ENCODE measurements at regions not wholly inside any gene's neighbourhood (a gene's known extent, or its start where the extent isn't known, plus 50 kb on each side); places are given as distances from the start of the nearest gene placed in this dataset.
"Not testable (repeated sequence)": the region's sequence is repeated elsewhere in the genome, so short reads cannot be mapped to it uniquely, and the experiment has no call there.

DNA sequence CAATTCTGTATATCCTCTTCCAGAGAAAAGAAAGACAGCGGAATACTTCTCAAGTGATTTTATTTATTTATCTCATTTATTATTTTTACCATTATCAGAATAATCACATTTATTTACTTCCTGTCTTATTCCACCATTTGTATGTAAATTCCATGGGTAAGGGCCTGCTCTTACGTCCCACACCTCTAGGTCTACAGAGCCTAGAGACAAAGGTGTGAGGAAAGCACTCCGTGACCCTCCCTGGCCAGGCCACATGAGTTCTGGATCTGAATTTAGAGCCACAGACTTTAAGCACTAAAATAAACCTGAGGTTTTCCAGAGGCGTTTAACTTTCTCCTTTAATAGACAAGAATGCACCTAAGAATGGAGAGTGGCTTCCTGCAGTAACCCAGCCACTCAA is 85.3 kb upstream of the CTSV start:
- Histone ChIP-seq H3K79me2 (ENCODE audit: low read length) (no peaks in the 10 kb centered on the region), H3K36me3 (ENCODE audit: low read depth, low read length) (no peaks in the 10 kb centered on the region), H3K9me2 (replicated peaks; ENCODE audit: low read length) (no peaks in the 10 kb centered on the region), H3K4me3 (ENCODE audit: low read length) (no peak overlapping the region), H4K20me1 (ENCODE audit: low read length) (no peaks in the 10 kb centered on the region), H3K27ac (ENCODE audit: low read length) (no peak overlapping the region), H3F3A (ENCODE audit: low read length, unreplicated experiment) (no peaks in the 10 kb centered on the region), H3K9ac (ENCODE audit: low read length) (no peak overlapping the region), H3K9me3 (ENCODE audit: low read length) (no peaks in the 10 kb centered on the region), H3K27me3 (ENCODE audit: low read length) (no peaks in the 10 kb centered on the region), H2AFZ (ENCODE audit: low read length) (no peak overlapping the region), H3K4me2 (ENCODE audit: low read length) (no peak overlapping the region), H3K4me1 (ENCODE audit: insufficient read depth, low read length) (no peaks in the 10 kb centered on the region)
- no TSS peak for BruUV-seq (replicated peaks)
- DNase-seq: no peak
- ATAC-seq: no peak
- POLR2A ChIA-PET (ENCODE audit: unreplicated experiment): no interaction called here
- intact Hi-C loops (cut with micrococcal nuclease): no loop called here
- CTCF ChIA-PET: no interaction called here
- no peak for TF ChIP-seq EZH2phosphoT487 (IDR thresholded peaks at IDR 0.05; ENCODE audit: borderline replicate concordance, low read length)
- TF ChIP-seq EZH2 (IDR thresholded peaks at IDR 0.05; ENCODE audit: low read length, unreplicated experiment): no peak
- TF ChIP-seq CTCF (conservative IDR thresholded peaks at IDR 0.05; ENCODE audit: low read depth, low read length): no peak

DNA sequence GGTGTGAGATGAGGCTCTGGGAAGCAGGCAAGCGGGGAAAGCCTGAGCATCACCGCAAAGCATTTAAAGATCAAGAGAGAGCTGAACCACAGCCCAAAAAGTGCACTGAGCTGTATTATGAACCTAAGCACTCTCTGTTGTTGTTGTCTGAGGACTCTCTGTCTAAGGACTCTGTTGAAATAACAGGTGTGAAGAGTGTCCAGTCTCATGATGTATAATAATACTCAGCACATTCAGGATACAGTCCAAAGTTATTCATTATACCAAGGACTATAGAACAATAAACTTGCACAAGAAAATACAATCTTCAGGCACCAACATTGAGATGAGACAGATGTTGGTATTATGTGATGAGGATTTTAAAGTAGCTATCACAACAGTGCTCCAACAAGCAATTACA is 71.8 kb upstream of the CTSV start:
- no peaks in the 10 kb centered on the region for H4K20me1 ChIP-seq (ENCODE audit: low read length)
- H3K36me3 ChIP-seq (ENCODE audit: low read depth, low read length): no peaks in the 10 kb centered on the region
- DNase-seq: no peak
- BruUV-seq (replicated peaks): no TSS peak
- no peak overlapping the region for H3K4me2 ChIP-seq (ENCODE audit: low read length)
- peaks cover 13% of the 10 kb centered on the region for H3K4me1 ChIP-seq (ENCODE audit: insufficient read depth, low read length)
- no peaks in the 10 kb centered on the region for H3F3A ChIP-seq (ENCODE audit: low read length, unreplicated experiment)
- H3K27ac ChIP-seq (ENCODE audit: low read length): no peak overlapping the region
- CTCF ChIA-PET: no interaction called here
- H3K9ac ChIP-seq (ENCODE audit: low read length): no peak overlapping the region
- H3K27me3 ChIP-seq (ENCODE audit: low read length): no peaks in the 10 kb centered on the region
- POLR2A ChIA-PET (ENCODE audit: unreplicated experiment): no interaction called here
- H3K9me3 ChIP-seq (ENCODE audit: low read length): no peaks in the 10 kb centered on the region
- no peaks in the 10 kb centered on the region for H3K79me2 ChIP-seq (ENCODE audit: low read length)
- H3K9me2 ChIP-seq (replicated peaks; ENCODE audit: low read length): no peaks in the 10 kb centered on the region
- no peak overlapping the region for H2AFZ ChIP-seq (ENCODE audit: low read length)
- TF ChIP-seq EZH2phosphoT487 (IDR thresholded peaks at IDR 0.05; ENCODE audit: borderline replicate concordance, low read length) (no peak), CTCF (conservative IDR thresholded peaks at IDR 0.05; ENCODE audit: low read depth, low read length) (no peak), EZH2 (IDR thresholded peaks at IDR 0.05; ENCODE audit: low read length, unreplicated experiment) (no peak)
- intact Hi-C loops (cut with micrococcal nuclease): no loop called here
- no peak for ATAC-seq
- no peak overlapping the region for H3K4me3 ChIP-seq (ENCODE audit: low read length)

GRCh38 chr9:97109194-97109811 is 70.4 kb upstream of the CTSV start:
- no peak overlapping the region for H3K4me3 ChIP-seq (ENCODE audit: low read length)
- no peak overlapping the region for H3K9ac ChIP-seq (ENCODE audit: low read length)
- ChIA-PET POLR2A (ENCODE audit: unreplicated experiment) (no interaction called here), CTCF (no interaction called here)
- no peaks in the 10 kb centered on the region for H3K79me2 ChIP-seq (ENCODE audit: low read length)
- H3F3A ChIP-seq (ENCODE audit: low read length, unreplicated experiment): no peaks in the 10 kb centered on the region
- no peak overlapping the region for H2AFZ ChIP-seq (ENCODE audit: low read length)
- H3K4me2 ChIP-seq (ENCODE audit: low read length): no peak overlapping the region
- no peaks in the 10 kb centered on the region for H3K36me3 ChIP-seq (ENCODE audit: low read depth, low read length)
- no peaks in the 10 kb centered on the region for H3K9me2 ChIP-seq (replicated peaks; ENCODE audit: low read length)
- no peaks in the 10 kb centered on the region for H3K9me3 ChIP-seq (ENCODE audit: low read length)
- peak; percentile 80 for ATAC-seq
- H3K4me1 ChIP-seq (ENCODE audit: insufficient read depth, low read length): peaks cover 20% of the 10 kb centered on the region
- TF ChIP-seq EZH2 (IDR thresholded peaks at IDR 0.05; ENCODE audit: low read length, unreplicated experiment): no peak
- no peak for TF ChIP-seq EZH2phosphoT487 (IDR thresholded peaks at IDR 0.05; ENCODE audit: borderline replicate concordance, low read length)
- peak; percentile 78 for TF ChIP-seq CTCF (conservative IDR thresholded peaks at IDR 0.05; ENCODE audit: low read depth, low read length)
- no peaks in the 10 kb centered on the region for H4K20me1 ChIP-seq (ENCODE audit: low read length)
- peak; percentile 75 for DNase-seq
- BruUV-seq (replicated peaks): no TSS peak
- intact Hi-C loops (cut with micrococcal nuclease): loop anchor here (1.0 to 5.0 kb wide), 4 partner anchors 47 to 252 kb away; partner anchors contain the start of gene CTSV
- H3K27ac ChIP-seq (ENCODE audit: low read length): no peak overlapping the region
- H3K27me3 ChIP-seq (ENCODE audit: low read length): no peaks in the 10 kb centered on the region

DNA sequence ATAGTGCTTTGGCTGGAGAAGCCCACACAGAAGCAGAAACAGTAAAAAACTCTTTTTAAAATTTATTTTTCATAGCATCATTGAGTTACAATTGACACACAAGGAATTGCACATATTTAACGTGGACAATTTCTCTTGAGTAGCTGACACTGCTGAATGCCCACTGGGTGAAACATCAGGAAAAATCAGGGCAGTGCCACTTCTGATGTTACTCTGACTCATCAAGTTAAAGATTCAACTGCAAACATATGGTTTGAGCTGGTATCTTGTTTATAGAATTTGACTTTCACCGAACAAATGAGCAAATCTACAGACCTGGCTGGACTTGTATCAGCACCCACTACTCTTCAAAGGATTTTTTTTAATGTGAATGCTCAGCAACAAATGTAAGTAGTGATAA is 66.3 kb upstream of the CTSV start:
- CTCF ChIA-PET; H3K79me2 ChIP-seq (ENCODE audit: low read length); H2AFZ ChIP-seq (ENCODE audit: low read length); H3K9me3 ChIP-seq (ENCODE audit: low read length); H3K36me3 ChIP-seq (ENCODE audit: low read depth, low read length); H3F3A ChIP-seq (ENCODE audit: low read length, unreplicated experiment); H3K4me3 ChIP-seq (ENCODE audit: low read length); H4K20me1 ChIP-seq (ENCODE audit: low read length); BruUV-seq (replicated peaks); H3K9ac ChIP-seq (ENCODE audit: low read length); H3K27me3 ChIP-seq (ENCODE audit: low read length); H3K9me2 ChIP-seq (replicated peaks; ENCODE audit: low read length): not testable (repeated sequence)
- DNase-seq: peak; percentile 78
- Histone ChIP-seq H3K27ac (ENCODE audit: low read length) (peak overlapping the region; percentile 55), H3K4me1 (ENCODE audit: insufficient read depth, low read length) (peaks cover 20% of the 10 kb centered on the region), H3K4me2 (ENCODE audit: low read length) (peak overlapping the region; percentile 59)
- intact Hi-C loops (cut with micrococcal nuclease): loop anchor here (5.0 kb wide), 3 partner anchors 43 to 228 kb away; partner anchors contain the start of gene CTSV
- POLR2A ChIA-PET (ENCODE audit: unreplicated experiment): interaction anchor here (0.6 kb wide), 1 partner anchor 64 kb away, joined by 3 read pairs; no protein-coding TSS in a partner anchor
- peak; percentile 92 for ATAC-seq
